Lower leg skin (tissue), 3 donors: ENCODE measurements at regions not wholly inside any gene's neighbourhood (a gene's known extent, or its start where the extent isn't known, plus 50 kb on each side); places are given as distances from the start of the nearest gene placed in this dataset.

ENCODE experiments used
- CTCF ChIP-seq, 3 donors: fragments of 450-650 bp; IDR thresholded peaks; one replicate each; pipeline ENCODE4 v1.5.1; 2016; ENCODE audit warnings: antibody characterized with exemption in 3 of 3, mild to moderate bottlenecking in 3 of 3, moderate library complexity in 2 of 3
- POLR2A ChIP-seq, 2 donors: fragments of 450-650 bp; IDR thresholded peaks; one replicate each; pipeline ENCODE4 v1.6.1; 2016 to 2017; ENCODE audit warnings: antibody characterized with exemption in 2 of 2, mild to moderate bottlenecking in 1 of 2, moderate library complexity in 1 of 2

GRCh38 chr2:8573234-8573941 lies 108.5 kb upstream of the ID2 start:
- TF ChIP-seq CTCF (IDR thresholded peaks at IDR 0.05) (no peak), POLR2A (IDR thresholded peaks at IDR 0.05) (no peak)
